Activated T-helper 17 cell treated with anti-CD3 and anti-CD28 coated beads, Interleukin-2, amount 50 U/mL, for 72 hours (primary cell): ENCODE measurements at regions not wholly inside any gene's neighbourhood (a gene's known extent, or its start where the extent isn't known, plus 50 kb on each side); places are given as distances from the start of the nearest gene placed in this dataset.

Source experiments
- ATAC-seq: fragments of 150-1000 bp; cut with Tn5 transposase; replicated peaks from 2 replicates; pipeline ENCODE4 v1.10.0; 2021; ENCODE audit warnings: mild to moderate bottlenecking, moderate library complexity
- H3K27ac Mint-ChIP-seq: one replicate; pipeline ENCODE4 v1.8.0; 2022; ENCODE audit warnings: mixed read lengths
- H3K27me3 Mint-ChIP-seq: one replicate; pipeline ENCODE4 v1.8.0; 2022; ENCODE audit warnings: mixed read lengths
- H3K36me3 Mint-ChIP-seq: one replicate; pipeline ENCODE4 v1.8.0; 2022; ENCODE audit warnings: low read depth, mild to moderate bottlenecking, mixed read lengths
- H3K4me1 Mint-ChIP-seq: one replicate; pipeline ENCODE4 v1.8.0; 2022; ENCODE audit warnings: mixed read lengths
- H3K4me3 Mint-ChIP-seq: one replicate; pipeline ENCODE4 v1.8.0; 2022; ENCODE audit warnings: mild to moderate bottlenecking, mixed read lengths
- H3K9me3 Mint-ChIP-seq: one replicate; pipeline ENCODE4 v1.8.0; 2022; ENCODE audit warnings: mixed read lengths

GRCh38 chr18:37666451-37666850, 100.9 kb upstream of the CELF4 start:
- Mint-ChIP-seq H3K9me3 (no peaks in the 10 kb centered on the region), H3K27me3 (no peaks in the 10 kb centered on the region), H3K4me1 (no peaks in the 10 kb centered on the region), H3K27ac (no peak overlapping the region), H3K4me3 (no peak overlapping the region), H3K36me3 (no peaks in the 10 kb centered on the region)
- no peak for ATAC-seq

DNA sequence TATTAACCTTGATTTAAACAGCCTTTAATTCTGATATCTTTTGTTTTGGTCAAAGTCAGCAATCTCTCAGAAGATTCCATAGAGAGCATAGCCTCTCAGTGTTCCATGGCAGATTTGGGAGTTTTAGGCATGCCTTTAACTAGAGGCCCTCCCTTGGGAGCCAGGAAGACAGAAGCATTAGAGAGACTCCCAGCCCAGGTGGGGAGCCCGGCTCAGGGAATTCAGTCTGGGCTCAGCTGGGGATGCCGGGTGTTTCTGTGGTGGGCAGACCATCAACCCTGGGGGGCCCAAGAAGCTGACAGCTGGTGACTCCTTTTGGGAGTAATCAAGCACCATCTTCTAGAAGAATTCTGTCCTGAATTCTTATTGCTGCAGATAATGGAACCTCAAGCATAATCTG, 99.7 kb upstream of the CELF4 start:
- Mint-ChIP-seq H3K4me3 (no peak overlapping the region), H3K27ac (no peak overlapping the region), H3K27me3 (no peaks in the 10 kb centered on the region), H3K4me1 (no peaks in the 10 kb centered on the region), H3K9me3 (no peaks in the 10 kb centered on the region), H3K36me3 (no peaks in the 10 kb centered on the region)
- no peak for ATAC-seq

DNA sequence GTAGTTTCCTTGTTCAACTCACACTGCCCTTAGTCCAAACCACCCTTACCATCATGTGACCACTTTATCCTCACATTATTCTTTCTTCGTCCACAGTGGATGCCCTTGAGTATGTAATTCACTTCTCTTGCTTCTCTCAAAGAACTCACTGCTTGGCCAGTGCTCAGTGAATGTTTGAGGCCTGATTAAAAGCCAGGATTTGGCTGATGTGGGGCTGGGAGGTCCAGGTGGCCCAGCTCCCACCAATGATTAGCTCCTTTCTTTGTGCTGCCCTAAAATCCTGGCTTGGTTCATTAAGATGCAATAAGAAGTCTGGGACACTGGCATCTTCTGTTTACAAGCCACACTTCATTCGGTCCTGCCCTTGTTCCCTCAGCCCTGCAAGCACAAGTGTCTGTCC, 97.8 kb upstream of the CELF4 start:
- no peak for ATAC-seq
- no peak overlapping the region for H3K27ac Mint-ChIP-seq
- H3K4me1 Mint-ChIP-seq = no peaks in the 10 kb centered on the region
- no peaks in the 10 kb centered on the region for H3K9me3 Mint-ChIP-seq
- no peaks in the 10 kb centered on the region for H3K36me3 Mint-ChIP-seq
- no peak overlapping the region for H3K4me3 Mint-ChIP-seq
- no peaks in the 10 kb centered on the region for H3K27me3 Mint-ChIP-seq

GRCh38 chr18:37662546-37663339, 97.1 kb upstream of the CELF4 start:
- no peaks in the 10 kb centered on the region for H3K36me3 Mint-ChIP-seq
- ATAC-seq = no peak
- H3K27ac Mint-ChIP-seq = no peak overlapping the region
- no peaks in the 10 kb centered on the region for H3K27me3 Mint-ChIP-seq
- H3K4me1 Mint-ChIP-seq = no peaks in the 10 kb centered on the region
- no peaks in the 10 kb centered on the region for H3K9me3 Mint-ChIP-seq
- H3K4me3 Mint-ChIP-seq = no peak overlapping the region

- Mint-ChIP-seq H3K27me3 (no peaks in the 10 kb centered on the region), H3K36me3 (no peaks in the 10 kb centered on the region), H3K4me1 (no peaks in the 10 kb centered on the region), H3K9me3 (no peaks in the 10 kb centered on the region), H3K27ac (no peak overlapping the region), H3K4me3 (no peak overlapping the region)
- ATAC-seq = no peak
Measured at GRCh38 chr18:37662099-37662498, 96.5 kb upstream of the CELF4 start.

DNA sequence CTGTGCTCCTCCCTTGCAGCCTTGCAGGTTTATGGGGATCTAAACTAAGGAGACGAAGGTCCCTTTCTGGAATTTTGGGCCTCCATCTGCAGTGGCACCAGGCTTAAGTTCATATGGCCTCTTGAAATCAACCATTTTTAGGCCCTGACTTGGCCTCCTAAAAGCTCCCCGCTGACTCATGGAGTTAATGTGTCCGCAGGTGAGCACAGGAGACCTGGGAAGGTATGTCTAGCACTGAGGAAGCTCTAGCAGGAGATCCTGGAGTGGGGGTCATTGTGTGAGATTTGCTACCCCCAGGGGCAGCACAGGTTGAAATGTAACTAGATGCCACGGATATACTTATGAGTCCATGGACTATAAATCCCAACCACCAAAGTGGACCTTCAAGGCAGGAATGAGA, 95.9 kb upstream of the CELF4 start:
- H3K4me3 Mint-ChIP-seq = no peak overlapping the region
- H3K27ac Mint-ChIP-seq = no peak overlapping the region
- H3K36me3 Mint-ChIP-seq = no peaks in the 10 kb centered on the region
- H3K9me3 Mint-ChIP-seq = no peaks in the 10 kb centered on the region
- no peak for ATAC-seq
- no peaks in the 10 kb centered on the region for H3K4me1 Mint-ChIP-seq
- H3K27me3 Mint-ChIP-seq = no peaks in the 10 kb centered on the region

GRCh38 chr18:37661061-37661460, 95.5 kb upstream of the CELF4 start:
- Mint-ChIP-seq H3K4me3 (no peak overlapping the region), H3K36me3 (no peaks in the 10 kb centered on the region), H3K9me3 (no peaks in the 10 kb centered on the region), H3K27me3 (no peaks in the 10 kb centered on the region), H3K27ac (no peak overlapping the region), H3K4me1 (no peaks in the 10 kb centered on the region)
- ATAC-seq = no peak

DNA sequence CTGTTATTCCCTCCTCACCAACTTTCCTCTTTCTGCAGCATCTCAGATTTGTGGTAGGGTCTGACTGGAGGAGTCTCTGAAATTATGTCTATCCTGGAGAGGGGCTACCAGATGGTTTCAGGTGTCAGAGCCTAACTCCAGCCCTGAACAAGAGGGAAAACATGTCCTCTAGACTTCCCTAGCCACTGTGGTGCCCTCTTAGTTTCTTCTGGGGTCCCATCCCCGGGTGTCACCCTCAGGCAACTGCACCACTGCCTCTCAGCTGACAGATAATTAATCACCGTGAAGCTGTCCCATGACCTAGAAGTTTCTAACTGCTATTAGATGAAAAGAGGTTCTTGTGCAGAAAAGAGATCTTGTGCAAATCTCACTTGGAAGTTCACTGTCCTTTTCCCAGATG, 95.1 kb upstream of the CELF4 start:
- no peaks in the 10 kb centered on the region for H3K4me1 Mint-ChIP-seq
- ATAC-seq = no peak
- H3K36me3 Mint-ChIP-seq = no peaks in the 10 kb centered on the region
- H3K4me3 Mint-ChIP-seq = no peak overlapping the region
- H3K27ac Mint-ChIP-seq = no peak overlapping the region
- no peaks in the 10 kb centered on the region for H3K9me3 Mint-ChIP-seq
- H3K27me3 Mint-ChIP-seq = no peaks in the 10 kb centered on the region

DNA sequence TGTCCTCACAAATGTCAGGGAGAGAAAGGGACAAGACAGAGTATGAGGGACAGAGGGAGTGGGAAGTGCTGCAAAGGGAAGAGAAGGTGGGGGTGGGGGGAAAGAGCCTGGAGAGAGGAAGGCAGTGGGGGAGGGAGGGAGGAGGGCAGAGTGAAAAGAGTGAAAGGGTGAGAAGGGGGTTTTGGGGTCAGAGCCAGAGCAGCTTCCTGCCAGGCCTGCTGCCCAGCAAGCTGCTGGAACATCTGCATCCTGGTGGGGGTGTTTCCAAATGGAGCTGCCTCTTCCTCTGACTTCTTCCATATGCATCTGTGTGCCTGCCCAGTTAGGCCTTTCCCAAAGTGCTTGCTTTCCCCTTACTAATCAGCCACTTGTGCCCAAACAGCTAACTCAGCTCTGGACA, 94.3 kb upstream of the CELF4 start:
- Mint-ChIP-seq H3K4me3 (no peak overlapping the region), H3K27me3 (no peaks in the 10 kb centered on the region), H3K36me3 (no peaks in the 10 kb centered on the region), H3K27ac (no peak overlapping the region), H3K4me1 (no peaks in the 10 kb centered on the region), H3K9me3 (no peaks in the 10 kb centered on the region)
- no peak for ATAC-seq

DNA sequence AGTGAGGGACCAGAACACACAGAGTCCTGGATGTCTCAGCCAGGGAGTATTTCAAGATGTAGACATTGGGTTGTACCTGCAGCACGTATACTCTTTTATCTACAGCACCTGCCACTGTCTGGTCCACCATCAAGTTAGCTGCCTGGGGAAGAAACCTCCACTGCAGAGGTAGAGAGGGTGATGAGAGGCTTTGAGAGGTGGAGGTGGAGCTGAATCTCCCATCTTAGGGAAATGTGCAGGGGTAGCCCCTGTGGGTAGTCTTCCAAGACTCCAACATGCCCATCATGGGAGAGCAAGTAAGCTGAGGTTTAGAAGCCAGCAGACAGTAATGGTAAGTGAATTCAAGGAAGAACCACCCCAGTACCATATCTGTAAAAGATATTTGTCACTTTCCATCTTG, 93.3 kb upstream of the CELF4 start:
- no peaks in the 10 kb centered on the region for H3K36me3 Mint-ChIP-seq
- no peak for ATAC-seq
- no peaks in the 10 kb centered on the region for H3K4me1 Mint-ChIP-seq
- no peak overlapping the region for H3K4me3 Mint-ChIP-seq
- no peaks in the 10 kb centered on the region for H3K9me3 Mint-ChIP-seq
- H3K27me3 Mint-ChIP-seq = no peaks in the 10 kb centered on the region
- H3K27ac Mint-ChIP-seq = no peak overlapping the region

GRCh38 chr18:37657493-37657892, 91.9 kb upstream of the CELF4 start:
- Mint-ChIP-seq H3K27ac (no peak overlapping the region), H3K36me3 (no peaks in the 10 kb centered on the region), H3K4me1 (no peaks in the 10 kb centered on the region), H3K4me3 (no peak overlapping the region), H3K27me3 (no peaks in the 10 kb centered on the region), H3K9me3 (no peaks in the 10 kb centered on the region)
- no peak for ATAC-seq

DNA sequence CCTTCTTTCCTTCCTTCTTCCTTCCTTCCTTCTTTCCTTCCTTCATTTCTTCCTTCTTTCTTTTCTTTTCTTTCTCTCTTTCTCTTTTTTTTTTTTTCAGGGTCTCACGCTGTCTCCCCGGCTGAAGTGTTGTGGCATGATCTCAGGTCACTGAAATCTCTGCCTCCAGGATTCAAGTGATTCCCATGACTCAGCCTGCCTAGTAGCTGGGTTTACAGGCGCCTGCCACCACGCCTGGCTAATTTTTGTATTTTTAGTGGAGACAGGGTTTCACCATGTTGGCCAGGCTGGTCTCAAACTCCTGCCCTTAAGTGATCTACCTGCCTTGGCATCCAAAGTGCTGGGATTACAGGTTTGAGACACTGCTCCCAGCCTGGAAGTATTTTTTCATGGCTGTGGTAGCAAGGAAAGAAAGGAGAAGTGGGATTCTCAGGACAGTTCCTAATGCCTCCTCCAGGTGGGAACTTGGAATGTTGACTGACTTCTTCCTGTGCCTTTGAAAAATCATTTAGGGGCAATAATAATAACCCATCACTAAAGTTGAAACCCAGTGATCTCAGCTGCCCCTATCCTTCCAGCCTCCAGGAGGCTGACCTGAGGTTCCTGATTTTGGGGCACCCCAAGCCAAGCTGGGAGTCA, 89.3 kb upstream of the CELF4 start:
- H3K36me3 Mint-ChIP-seq = no peaks in the 10 kb centered on the region
- no peak overlapping the region for H3K4me3 Mint-ChIP-seq
- H3K27me3 Mint-ChIP-seq = no peaks in the 10 kb centered on the region
- no peaks in the 10 kb centered on the region for H3K4me1 Mint-ChIP-seq
- H3K9me3 Mint-ChIP-seq = no peaks in the 10 kb centered on the region
- H3K27ac Mint-ChIP-seq = no peak overlapping the region
- no peak for ATAC-seq

DNA sequence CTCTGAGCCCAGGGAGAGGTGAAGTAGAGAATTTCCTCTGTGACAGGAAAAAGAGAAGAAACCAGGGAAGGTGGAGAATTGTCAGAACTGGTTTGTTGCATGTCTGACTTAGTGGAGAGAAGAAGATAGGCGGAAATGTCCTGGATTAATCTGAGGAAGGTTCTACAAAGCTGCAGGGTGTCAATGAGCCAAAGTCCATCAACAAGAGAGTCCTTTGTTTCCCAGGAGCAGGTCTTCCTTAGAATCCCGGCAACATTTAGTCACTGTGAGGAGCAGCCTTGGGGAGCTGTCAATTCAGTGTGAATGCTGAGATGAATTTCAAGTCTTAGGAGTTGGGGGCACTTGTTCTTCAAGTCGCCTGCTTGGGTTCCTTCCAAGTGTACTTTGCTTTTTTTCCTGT, 88.4 kb upstream of the CELF4 start:
- Mint-ChIP-seq H3K36me3 (no peaks in the 10 kb centered on the region), H3K4me3 (no peak overlapping the region), H3K4me1 (no peaks in the 10 kb centered on the region), H3K27me3 (no peaks in the 10 kb centered on the region), H3K27ac (no peak overlapping the region), H3K9me3 (no peaks in the 10 kb centered on the region)
- ATAC-seq = no peak

- no peaks in the 10 kb centered on the region for H3K27me3 Mint-ChIP-seq
- ATAC-seq = no peak
- no peaks in the 10 kb centered on the region for H3K9me3 Mint-ChIP-seq
- no peak overlapping the region for H3K27ac Mint-ChIP-seq
- no peaks in the 10 kb centered on the region for H3K4me1 Mint-ChIP-seq
- no peaks in the 10 kb centered on the region for H3K36me3 Mint-ChIP-seq
- H3K4me3 Mint-ChIP-seq = no peak overlapping the region
Measured at GRCh38 chr18:37653618-37654017, 88.0 kb upstream of the CELF4 start.

- no peaks in the 10 kb centered on the region for H3K27me3 Mint-ChIP-seq
- no peak overlapping the region for H3K4me3 Mint-ChIP-seq
- no peaks in the 10 kb centered on the region for H3K4me1 Mint-ChIP-seq
- no peaks in the 10 kb centered on the region for H3K36me3 Mint-ChIP-seq
- H3K27ac Mint-ChIP-seq = no peak overlapping the region
- ATAC-seq = no peak
- peaks cover 5% of the 10 kb centered on the region for H3K9me3 Mint-ChIP-seq
Measured at GRCh38 chr18:37649930-37650329, 84.3 kb upstream of the CELF4 start.
